ENCODE measurements at regions not wholly inside any gene's neighbourhood (a gene's known extent, or its start where the extent isn't known, plus 50 kb on each side); places are given as distances from the start of the nearest gene placed in this dataset.

GRCh38 chr20:22460803-22461202 lies 123.6 kb downstream of the FOXA2 start:
- no peak for ATAC-seq
- ChIA-PET POLR2A (no interaction called here), CTCF (no interaction called here)
- Mint-ChIP-seq H3K4me3 (no peak overlapping the region), H3K27ac (no peak overlapping the region), H3K36me3 (no peaks in the 10 kb centered on the region), H3K9me3 (no peaks in the 10 kb centered on the region), H3K27me3 (ENCODE audit: low read depth) (peaks cover 96% of the 10 kb centered on the region), H3K4me1 (peaks cover 36% of the 10 kb centered on the region)
- TF ChIP-seq PRRX2 (CRISPR knock-in tag; IDR thresholded peaks at IDR 0.05) (no peak), ZNF671 (CRISPR knock-in tag; IDR thresholded peaks at IDR 0.05) (no peak), ZNF232 (CRISPR knock-in tag; IDR thresholded peaks at IDR 0.05) (no peak), CREB1 (CRISPR knock-in tag; IDR thresholded peaks at IDR 0.05) (no peak)
- TF ChIP-seq, protein P1, sequence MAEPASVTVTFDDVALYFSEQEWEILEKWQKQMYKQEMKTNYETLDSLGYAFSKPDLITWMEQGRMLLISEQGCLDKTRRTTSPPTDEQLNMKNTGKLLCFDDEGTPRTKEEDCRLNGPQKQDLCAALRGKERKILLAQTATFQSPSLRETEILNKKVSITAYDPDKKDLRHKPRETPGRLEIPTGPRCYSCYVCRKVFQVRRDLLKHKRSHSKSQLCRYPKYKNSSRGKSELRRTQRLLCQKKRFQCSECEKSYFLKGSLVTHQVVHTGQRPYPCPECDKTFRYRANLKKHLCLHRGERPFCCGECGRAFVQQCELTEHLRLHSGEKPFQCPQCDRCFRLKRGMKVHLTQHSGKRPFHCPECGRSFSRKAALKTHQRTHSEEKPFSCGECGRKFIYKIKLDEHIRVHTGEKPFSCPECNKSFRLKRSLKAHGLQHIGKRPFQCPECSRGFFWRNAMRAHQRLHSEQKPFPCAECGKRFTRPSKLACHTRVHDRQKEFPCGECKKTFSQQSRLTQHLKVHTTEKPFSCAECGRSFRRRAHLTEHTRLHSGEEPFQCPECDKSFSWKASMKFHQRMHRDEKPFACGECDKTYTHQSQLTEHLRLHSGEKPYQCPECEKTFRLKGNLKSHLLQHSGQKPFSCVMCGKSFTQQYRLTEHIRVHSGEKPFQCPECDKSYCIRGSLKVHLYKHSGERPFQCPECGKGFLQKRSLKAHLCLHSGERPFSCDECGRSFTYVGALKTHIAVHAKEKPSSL (CRISPR knock-in tag; conservative IDR thresholded peaks at IDR 0.05): no peak
- TF ChIP-seq, protein P2, sequence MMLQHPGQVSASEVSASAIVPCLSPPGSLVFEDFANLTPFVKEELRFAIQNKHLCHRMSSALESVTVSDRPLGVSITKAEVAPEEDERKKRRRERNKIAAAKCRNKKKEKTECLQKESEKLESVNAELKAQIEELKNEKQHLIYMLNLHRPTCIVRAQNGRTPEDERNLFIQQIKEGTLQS (CRISPR knock-in tag; conservative IDR thresholded peaks at IDR 0.05): no peak
- DNase-seq (ENCODE audit: low spot score): no peak

DNA sequence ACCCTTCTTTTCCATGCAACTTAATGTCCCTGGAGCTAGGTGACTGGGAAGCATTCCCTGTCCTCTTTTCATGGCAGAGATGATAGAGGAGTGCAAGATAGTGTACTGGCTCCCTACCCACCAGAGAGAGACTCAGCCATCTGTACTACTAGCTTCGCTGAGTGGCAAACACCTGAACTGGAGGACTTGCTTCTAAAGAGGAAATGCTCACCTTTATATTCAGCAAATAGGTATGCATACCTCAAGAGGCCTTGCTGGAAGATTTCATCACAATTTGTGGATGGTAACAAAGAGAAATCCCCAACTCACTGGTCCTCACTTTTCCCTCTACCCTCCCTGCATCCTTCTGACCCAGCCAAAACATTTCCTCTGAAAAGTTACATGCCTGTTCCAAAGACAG lies 124.1 kb downstream of the FOXA2 start:
- no peak overlapping the region for H3K4me3 Mint-ChIP-seq
- CTCF ChIA-PET: no interaction called here
- H3K4me1 Mint-ChIP-seq: peaks cover 41% of the 10 kb centered on the region
- H3K36me3 Mint-ChIP-seq: no peaks in the 10 kb centered on the region
- no peak overlapping the region for H3K27ac Mint-ChIP-seq
- DNase-seq (ENCODE audit: low spot score): no peak
- H3K27me3 Mint-ChIP-seq (ENCODE audit: low read depth): peaks cover 96% of the 10 kb centered on the region
- no peak for TF ChIP-seq ESRRA (CRISPR knock-in tag; IDR thresholded peaks at IDR 0.05; ENCODE audit: borderline replicate concordance)
- TF ChIP-seq, protein P3, sequence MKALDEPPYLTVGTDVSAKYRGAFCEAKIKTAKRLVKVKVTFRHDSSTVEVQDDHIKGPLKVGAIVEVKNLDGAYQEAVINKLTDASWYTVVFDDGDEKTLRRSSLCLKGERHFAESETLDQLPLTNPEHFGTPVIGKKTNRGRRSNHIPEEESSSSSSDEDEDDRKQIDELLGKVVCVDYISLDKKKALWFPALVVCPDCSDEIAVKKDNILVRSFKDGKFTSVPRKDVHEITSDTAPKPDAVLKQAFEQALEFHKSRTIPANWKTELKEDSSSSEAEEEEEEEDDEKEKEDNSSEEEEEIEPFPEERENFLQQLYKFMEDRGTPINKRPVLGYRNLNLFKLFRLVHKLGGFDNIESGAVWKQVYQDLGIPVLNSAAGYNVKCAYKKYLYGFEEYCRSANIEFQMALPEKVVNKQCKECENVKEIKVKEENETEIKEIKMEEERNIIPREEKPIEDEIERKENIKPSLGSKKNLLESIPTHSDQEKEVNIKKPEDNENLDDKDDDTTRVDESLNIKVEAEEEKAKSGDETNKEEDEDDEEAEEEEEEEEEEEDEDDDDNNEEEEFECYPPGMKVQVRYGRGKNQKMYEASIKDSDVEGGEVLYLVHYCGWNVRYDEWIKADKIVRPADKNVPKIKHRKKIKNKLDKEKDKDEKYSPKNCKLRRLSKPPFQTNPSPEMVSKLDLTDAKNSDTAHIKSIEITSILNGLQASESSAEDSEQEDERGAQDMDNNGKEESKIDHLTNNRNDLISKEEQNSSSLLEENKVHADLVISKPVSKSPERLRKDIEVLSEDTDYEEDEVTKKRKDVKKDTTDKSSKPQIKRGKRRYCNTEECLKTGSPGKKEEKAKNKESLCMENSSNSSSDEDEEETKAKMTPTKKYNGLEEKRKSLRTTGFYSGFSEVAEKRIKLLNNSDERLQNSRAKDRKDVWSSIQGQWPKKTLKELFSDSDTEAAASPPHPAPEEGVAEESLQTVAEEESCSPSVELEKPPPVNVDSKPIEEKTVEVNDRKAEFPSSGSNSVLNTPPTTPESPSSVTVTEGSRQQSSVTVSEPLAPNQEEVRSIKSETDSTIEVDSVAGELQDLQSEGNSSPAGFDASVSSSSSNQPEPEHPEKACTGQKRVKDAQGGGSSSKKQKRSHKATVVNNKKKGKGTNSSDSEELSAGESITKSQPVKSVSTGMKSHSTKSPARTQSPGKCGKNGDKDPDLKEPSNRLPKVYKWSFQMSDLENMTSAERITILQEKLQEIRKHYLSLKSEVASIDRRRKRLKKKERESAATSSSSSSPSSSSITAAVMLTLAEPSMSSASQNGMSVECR (CRISPR knock-in tag; IDR thresholded peaks at IDR 0.05; ENCODE audit: borderline replicate concordance): no peak
- TF ChIP-seq, protein P4, sequence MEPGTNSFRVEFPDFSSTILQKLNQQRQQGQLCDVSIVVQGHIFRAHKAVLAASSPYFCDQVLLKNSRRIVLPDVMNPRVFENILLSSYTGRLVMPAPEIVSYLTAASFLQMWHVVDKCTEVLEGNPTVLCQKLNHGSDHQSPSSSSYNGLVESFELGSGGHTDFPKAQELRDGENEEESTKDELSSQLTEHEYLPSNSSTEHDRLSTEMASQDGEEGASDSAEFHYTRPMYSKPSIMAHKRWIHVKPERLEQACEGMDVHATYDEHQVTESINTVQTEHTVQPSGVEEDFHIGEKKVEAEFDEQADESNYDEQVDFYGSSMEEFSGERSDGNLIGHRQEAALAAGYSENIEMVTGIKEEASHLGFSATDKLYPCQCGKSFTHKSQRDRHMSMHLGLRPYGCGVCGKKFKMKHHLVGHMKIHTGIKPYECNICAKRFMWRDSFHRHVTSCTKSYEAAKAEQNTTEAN (CRISPR knock-in tag; IDR thresholded peaks at IDR 0.05): no peak
- TF ChIP-seq, protein P5, sequence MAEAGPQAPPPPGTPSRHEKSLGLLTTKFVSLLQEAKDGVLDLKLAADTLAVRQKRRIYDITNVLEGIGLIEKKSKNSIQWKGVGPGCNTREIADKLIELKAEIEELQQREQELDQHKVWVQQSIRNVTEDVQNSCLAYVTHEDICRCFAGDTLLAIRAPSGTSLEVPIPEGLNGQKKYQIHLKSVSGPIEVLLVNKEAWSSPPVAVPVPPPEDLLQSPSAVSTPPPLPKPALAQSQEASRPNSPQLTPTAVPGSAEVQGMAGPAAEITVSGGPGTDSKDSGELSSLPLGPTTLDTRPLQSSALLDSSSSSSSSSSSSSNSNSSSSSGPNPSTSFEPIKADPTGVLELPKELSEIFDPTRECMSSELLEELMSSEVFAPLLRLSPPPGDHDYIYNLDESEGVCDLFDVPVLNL (CRISPR knock-in tag; IDR thresholded peaks at IDR 0.05; ENCODE audit: borderline replicate concordance, low read depth): no peak
- TF ChIP-seq RELA (CRISPR knock-in tag; IDR thresholded peaks at IDR 0.05; ENCODE audit: borderline replicate concordance): no peak
- no peak for TF ChIP-seq ZBTB21 (CRISPR knock-in tag; IDR thresholded peaks at IDR 0.05; ENCODE audit: borderline replicate concordance)
- no peak for TF ChIP-seq TEAD4 (CRISPR knock-in tag; IDR thresholded peaks at IDR 0.05)
- no peak for TF ChIP-seq ZNF532 (CRISPR knock-in tag; IDR thresholded peaks at IDR 0.05; ENCODE audit: borderline replicate concordance)
- TF ChIP-seq JUN (CRISPR knock-in tag; IDR thresholded peaks at IDR 0.05): no peak
- no peak for TF ChIP-seq ZNF121 (CRISPR knock-in tag; IDR thresholded peaks at IDR 0.05)
- no peaks in the 10 kb centered on the region for H3K9me3 Mint-ChIP-seq
- POLR2A ChIA-PET: no interaction called here
- ATAC-seq: no peak
